Heart left ventricle (tissue), 13 donors: ENCODE measurements at regions not wholly inside any gene's neighbourhood (a gene's known extent, or its start where the extent isn't known, plus 50 kb on each side); places are given as distances from the start of the nearest gene placed in this dataset.

Experiments
- POLR2A ChIP-seq, 2 donors: fragments of 450-650 bp; IDR thresholded peaks; one replicate each; pipeline ENCODE4 v1.6.1; 2017; ENCODE audit warnings: antibody characterized with exemption in 2 of 2, mild to moderate bottlenecking in 2 of 2, moderate library complexity in 2 of 2
- TF ChIP-seq, protein P1 (sequence below), 12 donors: fragments of 200-600 bp; sonication (generic) in 4 of 12; IDR thresholded peaks; one replicate each; pipeline versions ENCODE4 v1.5.0 to v1.8.0; 2018 to 2022; ENCODE audit warnings: antibody characterized with exemption in 12 of 12, mild to moderate bottlenecking in 5 of 12
- donor health status: ischemic (EF 13 %, LVEDD 7.1; RV severe dilation, severe dysfunction).
- donor health status: DM: no; HTN: yes; CAD: no.
- donor health status: DM: no; HTN: no; CAD: no.
- donor health status: ischemic (EF 25% LVEDD 6.9; RV normal size, moderate dysfunction).
- donor health status: ischemic (EF 25% LVEDD 5.7; RV mildly dilated, moderate dysfunction).
- donor health status: ischemic (EF 35%, LVEDD 5.7; RV mildly dilated, moderate dysfunction).
- donor health status: nonischemic (EF 11% LVEDD 7.7; RV severe dilation, severe dysfunction).
- donor health status: DM: yes; HTN: yes; CAD: no.
- donor health status: PGD.
- donor health status: ischemic (EF 29% LVEDD 5.4; RV normal size, mild dysfunction).
- donor health status: nonischemic (EF 23%, LVEDD 6.1; RV moderate dilation, normal function).

DNA sequence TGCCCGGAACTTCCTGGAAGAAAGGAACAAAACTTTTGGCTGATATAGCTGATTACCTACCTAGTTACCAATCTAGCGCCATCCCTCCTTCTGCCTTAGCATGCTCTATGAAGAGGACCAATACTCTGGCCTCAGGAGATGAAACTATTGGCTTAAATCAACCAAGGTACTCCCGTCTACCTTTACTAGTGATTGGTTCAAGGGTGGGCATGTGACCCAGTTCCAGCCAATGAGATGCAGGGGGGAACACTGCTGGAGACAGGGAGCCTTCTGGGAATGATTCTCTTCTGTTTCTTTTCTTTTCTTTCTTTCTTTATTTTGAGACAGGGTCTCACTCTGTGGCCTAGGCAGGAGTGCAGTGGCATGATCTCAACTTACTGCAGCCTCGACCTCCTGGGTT, 72.6 kb upstream of the CCDC167 start:
- TF ChIP-seq, protein P1, sequence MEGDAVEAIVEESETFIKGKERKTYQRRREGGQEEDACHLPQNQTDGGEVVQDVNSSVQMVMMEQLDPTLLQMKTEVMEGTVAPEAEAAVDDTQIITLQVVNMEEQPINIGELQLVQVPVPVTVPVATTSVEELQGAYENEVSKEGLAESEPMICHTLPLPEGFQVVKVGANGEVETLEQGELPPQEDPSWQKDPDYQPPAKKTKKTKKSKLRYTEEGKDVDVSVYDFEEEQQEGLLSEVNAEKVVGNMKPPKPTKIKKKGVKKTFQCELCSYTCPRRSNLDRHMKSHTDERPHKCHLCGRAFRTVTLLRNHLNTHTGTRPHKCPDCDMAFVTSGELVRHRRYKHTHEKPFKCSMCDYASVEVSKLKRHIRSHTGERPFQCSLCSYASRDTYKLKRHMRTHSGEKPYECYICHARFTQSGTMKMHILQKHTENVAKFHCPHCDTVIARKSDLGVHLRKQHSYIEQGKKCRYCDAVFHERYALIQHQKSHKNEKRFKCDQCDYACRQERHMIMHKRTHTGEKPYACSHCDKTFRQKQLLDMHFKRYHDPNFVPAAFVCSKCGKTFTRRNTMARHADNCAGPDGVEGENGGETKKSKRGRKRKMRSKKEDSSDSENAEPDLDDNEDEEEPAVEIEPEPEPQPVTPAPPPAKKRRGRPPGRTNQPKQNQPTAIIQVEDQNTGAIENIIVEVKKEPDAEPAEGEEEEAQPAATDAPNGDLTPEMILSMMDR (IDR thresholded peaks at IDR 0.05): no peak
- TF ChIP-seq POLR2A (IDR thresholded peaks at IDR 0.05): no peak
